ENCODE measurements at regions not wholly inside any gene's neighbourhood (a gene's known extent, or its start where the extent isn't known, plus 50 kb on each side); places are given as distances from the start of the nearest gene placed in this dataset.

DNA sequence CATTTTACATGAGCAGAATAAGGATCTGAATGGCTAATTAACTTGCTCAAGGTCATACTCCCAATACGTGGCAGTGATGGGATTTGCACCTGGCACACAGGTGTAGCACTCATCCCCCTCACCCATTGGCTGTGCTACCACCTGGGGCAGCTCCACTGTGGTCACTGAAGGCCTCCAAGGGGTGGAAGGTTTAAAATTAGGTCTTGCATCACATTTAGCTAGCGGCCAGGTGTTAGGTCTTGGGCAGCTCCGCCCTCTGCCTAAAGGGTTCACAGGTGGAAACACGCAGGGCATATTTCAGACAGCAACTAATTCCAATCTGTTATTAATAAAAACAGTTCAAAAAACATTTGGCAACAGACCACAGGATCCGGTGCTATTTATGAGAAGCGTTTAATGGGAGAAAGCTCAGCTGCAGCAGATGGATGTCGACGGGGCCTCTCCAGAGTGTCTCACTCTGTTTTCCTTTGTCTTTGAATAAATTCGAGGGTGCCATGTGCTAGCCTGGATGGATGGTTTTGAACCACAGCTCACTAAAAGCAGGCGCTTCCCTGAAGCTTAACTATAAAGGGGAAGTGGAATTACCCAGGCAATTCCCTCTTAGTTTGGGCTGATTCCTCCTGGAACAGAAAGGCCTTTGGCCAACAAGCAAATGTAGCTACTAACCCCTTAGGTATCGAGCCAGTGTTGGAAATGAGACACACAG is 1017.6 kb downstream of the TYW1 start:
- no peak for DNase-seq (ENCODE audit: extremely low spot score)
- H3K27me3 ChIP-seq: no peaks in the 10 kb centered on the region
- no peak overlapping the region for H3K4me3 ChIP-seq
- TF ChIP-seq POLR2A (IDR thresholded peaks at IDR 0.05; ENCODE audit: low read depth) (no peak), POLR2AphosphoS5 (IDR thresholded peaks at IDR 0.05) (no peak), EP300 (IDR thresholded peaks at IDR 0.05) (no peak)
- TF ChIP-seq, protein P1, sequence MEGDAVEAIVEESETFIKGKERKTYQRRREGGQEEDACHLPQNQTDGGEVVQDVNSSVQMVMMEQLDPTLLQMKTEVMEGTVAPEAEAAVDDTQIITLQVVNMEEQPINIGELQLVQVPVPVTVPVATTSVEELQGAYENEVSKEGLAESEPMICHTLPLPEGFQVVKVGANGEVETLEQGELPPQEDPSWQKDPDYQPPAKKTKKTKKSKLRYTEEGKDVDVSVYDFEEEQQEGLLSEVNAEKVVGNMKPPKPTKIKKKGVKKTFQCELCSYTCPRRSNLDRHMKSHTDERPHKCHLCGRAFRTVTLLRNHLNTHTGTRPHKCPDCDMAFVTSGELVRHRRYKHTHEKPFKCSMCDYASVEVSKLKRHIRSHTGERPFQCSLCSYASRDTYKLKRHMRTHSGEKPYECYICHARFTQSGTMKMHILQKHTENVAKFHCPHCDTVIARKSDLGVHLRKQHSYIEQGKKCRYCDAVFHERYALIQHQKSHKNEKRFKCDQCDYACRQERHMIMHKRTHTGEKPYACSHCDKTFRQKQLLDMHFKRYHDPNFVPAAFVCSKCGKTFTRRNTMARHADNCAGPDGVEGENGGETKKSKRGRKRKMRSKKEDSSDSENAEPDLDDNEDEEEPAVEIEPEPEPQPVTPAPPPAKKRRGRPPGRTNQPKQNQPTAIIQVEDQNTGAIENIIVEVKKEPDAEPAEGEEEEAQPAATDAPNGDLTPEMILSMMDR (IDR thresholded peaks at IDR 0.05): no peak
- intact Hi-C loops (cut with DNase I): no loop called here
- H3K36me3 ChIP-seq: no peaks in the 10 kb centered on the region
- H3K9me3 ChIP-seq: peaks cover 0 to 8% (median 0%) of the 10 kb centered on the region in 4 donors
- 74% methylated on average over 11 of the region's 11 CpGs for WGBS
- H3K27ac ChIP-seq (replicated peaks in 1 of 4): no peak overlapping the region
- no peaks in the 10 kb centered on the region for H3K4me1 ChIP-seq

DNA sequence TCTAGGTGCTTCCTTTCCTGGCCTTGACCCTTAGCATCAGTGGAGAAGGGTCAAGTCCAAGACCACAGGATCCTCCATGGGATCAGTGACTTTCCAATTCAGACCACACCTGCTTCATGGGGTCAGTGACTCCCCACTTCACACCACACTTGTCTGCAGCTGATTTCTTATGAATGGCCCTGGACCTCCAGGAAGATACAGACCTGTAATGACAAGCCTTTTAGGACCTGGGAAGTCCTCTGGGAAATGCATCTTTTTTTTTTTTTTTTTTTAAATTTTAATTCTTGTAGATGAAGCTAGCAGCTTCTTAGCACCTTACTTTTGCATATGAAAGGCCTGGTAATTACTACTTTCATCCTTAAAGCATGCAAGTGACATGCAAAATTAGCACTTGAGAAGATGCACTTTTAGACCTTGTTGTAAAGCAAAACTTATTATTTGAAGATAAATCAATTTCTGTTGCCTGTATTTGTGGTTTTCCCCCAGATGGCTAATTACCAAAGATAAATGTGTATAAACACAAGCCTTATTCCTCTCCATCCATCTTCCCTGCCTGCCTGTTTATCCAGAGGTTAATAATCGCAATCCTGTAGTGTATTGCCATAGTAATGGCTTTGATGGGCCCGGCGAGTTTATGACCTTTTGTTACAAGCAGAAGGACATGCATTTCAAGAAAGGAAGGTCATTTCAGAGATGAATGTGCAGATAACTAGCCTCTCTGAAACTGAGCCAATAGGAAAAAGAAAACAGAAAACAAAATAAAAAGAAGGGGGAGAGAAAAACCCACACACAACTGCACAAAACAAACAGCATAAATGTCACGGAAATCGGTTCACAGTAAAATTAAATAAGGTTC is 1018.7 kb downstream of the TYW1 start:
- intact Hi-C loops (cut with DNase I): no loop called here
- H3K9me3 ChIP-seq: peaks cover 0 to 8% (median 0%) of the 10 kb centered on the region in 4 donors
- TF ChIP-seq, protein P1 (IDR thresholded peaks at IDR 0.05): no peak
- no peak for TF ChIP-seq POLR2AphosphoS5 (IDR thresholded peaks at IDR 0.05)
- TF ChIP-seq POLR2A (IDR thresholded peaks at IDR 0.05; ENCODE audit: low read depth): no peak
- no peak for TF ChIP-seq EP300 (IDR thresholded peaks at IDR 0.05)
- no peaks in the 10 kb centered on the region for H3K4me1 ChIP-seq
- no peaks in the 10 kb centered on the region for H3K36me3 ChIP-seq
- H3K4me3 ChIP-seq: no peak overlapping the region
- no peaks in the 10 kb centered on the region for H3K27me3 ChIP-seq
- H3K27ac ChIP-seq (replicated peaks in 1 of 4): no peak overlapping the region
- 49% methylated on average over 5 of the region's 5 CpGs for WGBS
- no peak for DNase-seq (ENCODE audit: extremely low spot score)

DNA sequence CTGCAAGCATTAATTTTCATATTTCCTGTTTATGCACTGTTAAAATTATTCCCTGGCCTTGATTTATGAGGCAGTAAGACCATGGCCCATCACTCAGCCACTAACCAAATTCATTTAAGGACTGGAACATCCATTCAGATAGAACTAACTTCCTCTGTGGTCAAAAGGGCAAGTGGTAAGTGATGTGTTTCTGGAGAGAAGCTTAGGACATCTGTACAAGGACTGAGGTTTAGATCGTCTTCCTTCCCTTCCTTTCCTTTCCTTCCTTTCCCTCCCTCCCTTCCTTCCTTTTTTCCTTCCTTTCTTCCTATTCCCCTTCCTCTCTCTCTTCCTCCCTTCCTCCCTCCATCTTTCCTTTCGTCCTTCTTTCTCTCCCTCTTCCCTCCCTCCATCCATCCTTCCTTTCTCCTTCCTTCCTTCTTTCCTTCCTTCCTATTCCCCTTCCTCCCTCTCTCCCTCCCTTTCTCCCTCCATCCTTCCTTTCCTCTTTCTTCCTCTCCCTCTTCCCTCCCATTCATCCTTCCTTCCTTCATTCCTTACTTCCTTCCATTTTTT is 1019.4 kb downstream of the TYW1 start:
- Histone ChIP-seq H3K9me3 (peaks cover 0 to 8% (median 0%) of the 10 kb centered on the region in 4 donors), H3K36me3 (no peaks in the 10 kb centered on the region), H3K4me3 (no peak overlapping the region), H3K27me3 (no peaks in the 10 kb centered on the region), H3K27ac (replicated peaks in 1 of 4) (no peak overlapping the region), H3K4me1 (no peaks in the 10 kb centered on the region)
- DNase-seq (ENCODE audit: extremely low spot score): no peak
- 61% methylated on average over 2 of the region's 2 CpGs for WGBS
- intact Hi-C loops (cut with DNase I): no loop called here
- TF ChIP-seq EP300 (IDR thresholded peaks at IDR 0.05) (no peak), POLR2AphosphoS5 (IDR thresholded peaks at IDR 0.05) (no peak), POLR2A (IDR thresholded peaks at IDR 0.05; ENCODE audit: low read depth) (no peak)
- TF ChIP-seq, protein P1 (IDR thresholded peaks at IDR 0.05): no peak

DNA sequence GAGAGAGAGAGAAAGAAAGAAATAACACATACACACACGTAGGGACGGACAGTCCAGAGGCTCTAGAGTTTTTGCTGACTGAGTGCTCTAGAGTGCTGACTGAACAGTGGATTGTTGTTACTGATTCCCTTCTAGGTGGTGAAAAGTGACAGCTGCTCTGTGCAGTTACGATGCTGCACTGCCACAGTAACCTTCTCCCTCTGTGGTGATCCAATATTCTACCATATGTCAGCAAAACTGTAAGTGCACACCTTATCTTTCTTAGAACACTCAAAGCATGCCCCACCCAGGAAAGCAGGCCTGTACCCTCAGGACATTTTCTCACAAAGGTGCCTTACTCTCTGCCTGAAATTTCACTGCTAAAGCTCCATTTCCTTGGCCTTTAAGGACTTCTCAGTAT is 1023.5 kb downstream of the TYW1 start:
- H3K36me3 ChIP-seq: no peaks in the 10 kb centered on the region
- no peak for DNase-seq (ENCODE audit: extremely low spot score)
- 87% methylated on average over 3 of the region's 3 CpGs for WGBS
- no peak overlapping the region for H3K4me3 ChIP-seq
- no peak overlapping the region for H3K27ac ChIP-seq (replicated peaks in 1 of 4)
- H3K9me3 ChIP-seq: no peaks in the 10 kb centered on the region
- no peak for TF ChIP-seq POLR2A (IDR thresholded peaks at IDR 0.05; ENCODE audit: low read depth)
- TF ChIP-seq, protein P1 (IDR thresholded peaks at IDR 0.05): no peak
- TF ChIP-seq EP300 (IDR thresholded peaks at IDR 0.05): no peak
- no peak for TF ChIP-seq POLR2AphosphoS5 (IDR thresholded peaks at IDR 0.05)
- no peaks in the 10 kb centered on the region for H3K4me1 ChIP-seq
- H3K27me3 ChIP-seq: no peaks in the 10 kb centered on the region
- intact Hi-C loops (cut with DNase I): no loop called here

Data from esophagus muscularis mucosa (tissue), 4 donors.